ENCODE measurements at regions not wholly inside any gene's neighbourhood (a gene's known extent, or its start where the extent isn't known, plus 50 kb on each side); places are given as distances from the start of the nearest gene placed in this dataset.

DNA sequence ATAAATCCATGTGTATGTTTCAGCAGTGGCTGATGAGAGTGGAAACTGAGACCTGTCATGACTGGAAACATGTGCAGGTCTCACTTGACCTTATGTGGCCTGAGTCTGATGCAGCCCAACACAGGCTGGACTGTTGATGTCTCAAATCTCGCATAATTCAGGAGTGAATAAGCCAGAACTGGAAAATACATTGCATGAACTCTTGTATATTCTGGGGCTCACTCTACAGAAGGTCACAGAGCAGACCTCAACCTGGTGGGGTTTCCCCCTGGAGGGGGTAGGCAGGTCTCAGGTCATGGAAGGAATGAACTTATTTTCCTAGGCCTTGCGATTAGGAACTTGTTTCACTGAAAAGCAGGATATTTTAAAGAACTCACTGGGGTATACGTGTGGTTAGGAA lies 146.3 kb upstream of the THUMPD2 start:
- Histone ChIP-seq H3K9me3 (no peaks in the 10 kb centered on the region), H3K36me3 (ENCODE audit: control insufficient read depth in 2 of 2, extremely low read depth in 1 of 2, insufficient read depth in 1 of 2, low read length in 1 of 2) (no peaks in the 10 kb centered on the region), H3K27ac (ENCODE audit: low read length) (no peak overlapping the region), H3K27me3 (replicated peaks in 1 of 2; ENCODE audit: control insufficient read depth in 2 of 2, extremely low read depth in 1 of 2, insufficient read depth in 2 of 2, low read length in 1 of 2) (peaks cover 0 to 10% of the 10 kb centered on the region in 2 experiments), H3K4me3 (ENCODE audit: control insufficient read depth in 1 of 2, extremely low read depth in 1 of 2, low read length in 1 of 2) (no peak overlapping the region), H3K4me1 (ENCODE audit: control insufficient read depth in 1 of 2, extremely low read depth in 1 of 2, insufficient read depth in 2 of 2, low read length in 2 of 2) (peaks cover 0 to 3% of the 10 kb centered on the region in 2 experiments)
- Mint-ChIP-seq H3K4me3 (no peak overlapping the region), H3K4me1 (no peaks in the 10 kb centered on the region), H3K27me3 (peaks cover 0 to 5% of the 10 kb centered on the region in 2 donors), H3K27ac (no peak overlapping the region), H3K36me3 (no peaks in the 10 kb centered on the region), H3K9me3 (no peaks in the 10 kb centered on the region)
- ChIA-PET POLR2A (no interaction called here), CTCF (no interaction called here)
- WGBS (ENCODE audit: insufficient coverage) = 94% methylated on average over 2 of the region's 3 CpGs
- no peak for ATAC-seq (replicated peaks in 1 of 4)
- DNase-seq = no peak

DNA sequence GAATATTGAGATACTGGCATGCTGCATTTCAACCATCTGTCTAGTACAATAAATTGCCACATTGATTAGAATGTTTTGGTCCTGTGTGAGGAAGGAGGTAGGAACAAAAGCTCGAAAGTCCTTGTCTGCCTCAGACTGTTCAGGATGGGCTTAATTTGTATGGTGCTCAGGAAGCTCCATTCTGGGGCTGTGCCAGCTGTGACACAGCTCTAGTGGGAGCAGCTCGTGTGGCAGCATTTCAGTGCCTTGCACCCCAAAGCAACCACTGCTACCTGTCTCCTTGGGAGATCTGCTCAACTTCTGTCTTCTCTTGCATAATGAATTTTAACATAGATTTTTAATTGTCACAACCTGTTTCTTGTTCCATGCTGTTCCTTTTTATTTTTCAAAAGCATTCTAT lies 144.4 kb upstream of the THUMPD2 start:
- Mint-ChIP-seq H3K4me1 (no peaks in the 10 kb centered on the region), H3K4me3 (no peak overlapping the region), H3K27me3 (no peaks in the 10 kb centered on the region), H3K27ac (no peak overlapping the region), H3K9me3 (no peaks in the 10 kb centered on the region), H3K36me3 (no peaks in the 10 kb centered on the region)
- ChIA-PET POLR2A (no interaction called here), CTCF (interaction anchor here in 1 of 2 donors (1.6 kb wide), 1 partner anchor 10 kb away, joined by 3 read pairs; no protein-coding TSS in a partner anchor)
- no peak overlapping the region for H3K4me3 ChIP-seq (ENCODE audit: control insufficient read depth in 1 of 2, extremely low read depth in 1 of 2, low read length in 1 of 2)
- no peak overlapping the region for H3K27ac ChIP-seq (ENCODE audit: low read length)
- H3K4me1 ChIP-seq (ENCODE audit: control insufficient read depth in 1 of 2, extremely low read depth in 1 of 2, insufficient read depth in 2 of 2, low read length in 2 of 2) = peaks cover 0 to 5% of the 10 kb centered on the region in 2 experiments
- no peak for ATAC-seq (replicated peaks in 1 of 4)
- no peaks in the 10 kb centered on the region for H3K36me3 ChIP-seq (ENCODE audit: control insufficient read depth in 2 of 2, extremely low read depth in 1 of 2, insufficient read depth in 1 of 2, low read length in 1 of 2)
- DNase-seq = no peak
- no peaks in the 10 kb centered on the region for H3K9me3 ChIP-seq
- H3K27me3 ChIP-seq (replicated peaks in 1 of 2; ENCODE audit: control insufficient read depth in 2 of 2, extremely low read depth in 1 of 2, insufficient read depth in 2 of 2, low read length in 1 of 2) = peaks cover 0 to 15% of the 10 kb centered on the region in 2 experiments
- WGBS (ENCODE audit: insufficient coverage) = 36% methylated on average over 2 of the region's 2 CpGs

DNA sequence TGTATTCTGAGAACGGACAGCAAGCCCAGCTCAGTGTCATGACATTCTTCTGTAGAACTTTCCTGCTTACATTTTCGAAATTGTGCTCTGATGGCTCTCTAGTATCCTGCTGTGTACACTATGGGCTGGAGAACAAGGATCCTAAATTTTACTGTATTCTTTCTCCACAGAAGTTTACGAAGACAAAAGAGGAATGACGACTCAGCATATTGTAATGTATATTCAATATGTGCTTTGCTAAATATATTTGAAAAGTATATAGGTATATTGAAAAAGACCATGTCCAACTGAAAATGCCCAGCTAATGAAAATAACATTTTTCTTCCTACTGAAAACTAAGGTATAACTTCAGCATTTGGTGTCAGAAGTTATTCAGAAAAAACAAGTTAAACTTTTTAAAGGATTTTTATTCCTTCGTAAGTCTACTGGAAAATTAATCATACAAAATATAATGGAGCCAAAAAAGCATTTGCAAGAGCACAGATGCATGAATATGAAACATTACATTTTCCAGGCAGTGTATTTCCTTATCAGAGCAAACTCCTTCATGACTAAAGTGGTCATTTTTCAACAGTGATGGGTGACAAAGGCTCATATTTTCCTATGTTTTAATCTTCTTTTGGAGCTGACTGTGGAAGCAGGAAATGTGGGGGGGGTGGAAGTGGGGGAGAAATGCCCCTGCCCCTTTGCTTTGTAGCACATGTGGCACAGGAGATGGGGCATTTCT lies 143.8 kb upstream of the THUMPD2 start:
- Mint-ChIP-seq H3K27me3 (no peaks in the 10 kb centered on the region), H3K4me1 (no peaks in the 10 kb centered on the region), H3K9me3 (no peaks in the 10 kb centered on the region), H3K27ac (no peak overlapping the region), H3K36me3 (no peaks in the 10 kb centered on the region), H3K4me3 (no peak overlapping the region)
- peaks cover 0 to 5% of the 10 kb centered on the region in 2 experiments for H3K4me1 ChIP-seq (ENCODE audit: control insufficient read depth in 1 of 2, extremely low read depth in 1 of 2, insufficient read depth in 2 of 2, low read length in 2 of 2)
- POLR2A ChIA-PET = no interaction called here
- no peak overlapping the region for H3K27ac ChIP-seq (ENCODE audit: low read length)
- peaks cover 0 to 15% of the 10 kb centered on the region in 2 experiments for H3K27me3 ChIP-seq (replicated peaks in 1 of 2; ENCODE audit: control insufficient read depth in 2 of 2, extremely low read depth in 1 of 2, insufficient read depth in 2 of 2, low read length in 1 of 2)
- H3K36me3 ChIP-seq (ENCODE audit: control insufficient read depth in 2 of 2, extremely low read depth in 1 of 2, insufficient read depth in 1 of 2, low read length in 1 of 2) = no peaks in the 10 kb centered on the region
- 80% methylated on average over 1 of the region's 5 CpGs for WGBS (ENCODE audit: insufficient coverage)
- no peaks in the 10 kb centered on the region for H3K9me3 ChIP-seq
- CTCF ChIA-PET = interaction anchor here in 1 of 2 donors (0.8 kb wide), 1 partner anchor 9 kb away, joined by 3 read pairs; no protein-coding TSS in a partner anchor
- DNase-seq (no peak), ATAC-seq (replicated peaks in 1 of 4) (no peak)
- H3K4me3 ChIP-seq (ENCODE audit: control insufficient read depth in 1 of 2, extremely low read depth in 1 of 2, low read length in 1 of 2) = no peak overlapping the region

DNA sequence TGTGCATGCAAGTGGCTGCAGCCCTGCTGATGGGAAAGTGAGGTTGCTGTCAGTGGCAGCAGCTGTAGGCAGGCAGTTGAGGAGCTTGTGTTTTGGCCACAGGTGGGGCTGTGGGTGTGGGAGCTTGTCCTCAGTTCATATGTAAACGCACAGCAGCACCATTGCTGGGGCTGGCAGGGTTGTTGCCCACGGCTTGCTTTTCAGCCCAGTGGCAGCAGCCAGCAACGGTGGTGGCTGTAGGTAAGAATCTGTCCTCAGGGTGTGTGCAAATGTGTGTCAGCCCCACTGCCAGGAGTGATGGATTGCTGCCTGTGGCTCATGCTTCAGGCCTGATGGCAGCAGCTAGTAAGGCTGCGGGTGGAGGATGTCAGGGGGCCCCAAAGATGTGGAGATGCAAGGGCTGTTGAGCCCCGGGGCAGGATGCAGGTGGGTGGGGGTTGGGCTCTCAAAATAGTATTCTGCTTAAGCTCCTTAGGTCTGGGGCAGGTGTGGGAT lies 141.3 kb upstream of the THUMPD2 start:
- Histone ChIP-seq H3K27ac (ENCODE audit: low read length) (no peak overlapping the region), H3K4me3 (ENCODE audit: control insufficient read depth in 1 of 2, extremely low read depth in 1 of 2, low read length in 1 of 2) (no peak overlapping the region), H3K4me1 (ENCODE audit: control insufficient read depth in 1 of 2, extremely low read depth in 1 of 2, insufficient read depth in 2 of 2, low read length in 2 of 2) (peaks cover 0 to 5% of the 10 kb centered on the region in 2 experiments), H3K27me3 (replicated peaks in 1 of 2; ENCODE audit: control insufficient read depth in 2 of 2, extremely low read depth in 1 of 2, insufficient read depth in 2 of 2, low read length in 1 of 2) (peaks cover 0 to 15% of the 10 kb centered on the region in 2 experiments), H3K36me3 (ENCODE audit: control insufficient read depth in 2 of 2, extremely low read depth in 1 of 2, insufficient read depth in 1 of 2, low read length in 1 of 2) (no peaks in the 10 kb centered on the region), H3K9me3 (no peaks in the 10 kb centered on the region)
- 17% methylated on average over 5 of the region's 5 CpGs for WGBS (ENCODE audit: insufficient coverage)
- Mint-ChIP-seq H3K4me1 (no peaks in the 10 kb centered on the region), H3K27me3 (no peaks in the 10 kb centered on the region), H3K36me3 (no peaks in the 10 kb centered on the region), H3K27ac (no peak overlapping the region), H3K9me3 (no peaks in the 10 kb centered on the region), H3K4me3 (no peak overlapping the region)
- ATAC-seq (replicated peaks in 1 of 4) (peak in 1 of 4 experiments; percentile 18), DNase-seq (no peak)
- ChIA-PET POLR2A (no interaction called here), CTCF (no interaction called here)

DNA sequence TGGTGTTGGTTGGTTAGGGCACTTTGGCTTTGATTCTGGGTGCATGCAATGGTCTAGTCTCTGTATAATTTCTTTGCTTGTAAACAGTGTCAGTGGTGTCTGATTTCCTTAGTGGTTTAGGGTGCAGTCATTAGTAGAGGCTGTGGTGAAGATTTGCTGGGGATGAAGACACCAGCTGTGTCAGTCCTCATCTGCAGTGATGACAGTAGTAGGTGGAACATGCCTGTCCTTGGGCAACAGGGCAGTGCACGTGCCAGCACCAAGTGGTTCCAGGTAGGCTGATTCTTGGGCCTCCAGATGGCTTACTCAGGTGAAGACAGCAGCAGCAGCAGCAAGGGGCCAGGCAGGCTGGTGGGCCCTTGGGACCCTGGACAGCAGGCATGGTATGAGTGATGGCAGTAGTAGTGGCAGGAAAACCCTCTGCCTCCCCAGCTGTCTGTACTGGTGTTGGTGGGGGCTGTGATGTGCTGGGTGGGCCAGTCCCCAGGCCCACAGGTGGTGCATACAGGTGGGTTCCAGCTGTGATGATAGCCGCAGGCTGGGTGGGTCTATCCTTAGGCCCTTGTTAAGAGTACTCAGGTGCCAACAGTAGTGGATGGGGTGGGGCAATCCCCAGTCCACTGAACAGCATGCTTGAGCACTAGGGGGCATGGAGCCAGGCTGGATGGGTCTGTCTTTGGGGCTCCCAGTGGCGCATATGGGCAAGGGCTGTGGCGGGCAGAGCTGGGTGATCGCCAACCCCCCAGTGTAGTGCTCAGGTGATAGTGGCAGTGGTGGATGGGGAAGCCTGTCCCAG lies 140.7 kb upstream of the THUMPD2 start:
- DNase-seq (no peak), ATAC-seq (replicated peaks in 1 of 4) (no peak)
- H3K36me3 Mint-ChIP-seq = no peaks in the 10 kb centered on the region
- H3K4me3 ChIP-seq (ENCODE audit: control insufficient read depth in 1 of 2, extremely low read depth in 1 of 2, low read length in 1 of 2) = no peak overlapping the region
- no peaks in the 10 kb centered on the region for H3K36me3 ChIP-seq (ENCODE audit: control insufficient read depth in 2 of 2, extremely low read depth in 1 of 2, insufficient read depth in 1 of 2, low read length in 1 of 2)
- 57% methylated on average over 4 of the region's 5 CpGs for WGBS (ENCODE audit: insufficient coverage)
- H3K4me1 Mint-ChIP-seq = no peaks in the 10 kb centered on the region
- POLR2A ChIA-PET = no interaction called here
- no peak overlapping the region for H3K27ac Mint-ChIP-seq
- no peak overlapping the region for H3K4me3 Mint-ChIP-seq
- no peaks in the 10 kb centered on the region for H3K27me3 Mint-ChIP-seq
- peaks cover 0 to 15% of the 10 kb centered on the region in 2 experiments for H3K27me3 ChIP-seq (replicated peaks in 1 of 2; ENCODE audit: control insufficient read depth in 2 of 2, extremely low read depth in 1 of 2, insufficient read depth in 2 of 2, low read length in 1 of 2)
- CTCF ChIA-PET = interaction anchor here in 1 of 2 donors (1.5 kb wide), 1 partner anchor 19 kb away, joined by 3 read pairs; no protein-coding TSS in a partner anchor
- no peaks in the 10 kb centered on the region for H3K9me3 Mint-ChIP-seq
- H3K4me1 ChIP-seq (ENCODE audit: control insufficient read depth in 1 of 2, extremely low read depth in 1 of 2, insufficient read depth in 2 of 2, low read length in 2 of 2) = peaks cover 0 to 5% of the 10 kb centered on the region in 2 experiments
- H3K27ac ChIP-seq (ENCODE audit: low read length) = no peak overlapping the region
- H3K9me3 ChIP-seq = no peaks in the 10 kb centered on the region

DNA sequence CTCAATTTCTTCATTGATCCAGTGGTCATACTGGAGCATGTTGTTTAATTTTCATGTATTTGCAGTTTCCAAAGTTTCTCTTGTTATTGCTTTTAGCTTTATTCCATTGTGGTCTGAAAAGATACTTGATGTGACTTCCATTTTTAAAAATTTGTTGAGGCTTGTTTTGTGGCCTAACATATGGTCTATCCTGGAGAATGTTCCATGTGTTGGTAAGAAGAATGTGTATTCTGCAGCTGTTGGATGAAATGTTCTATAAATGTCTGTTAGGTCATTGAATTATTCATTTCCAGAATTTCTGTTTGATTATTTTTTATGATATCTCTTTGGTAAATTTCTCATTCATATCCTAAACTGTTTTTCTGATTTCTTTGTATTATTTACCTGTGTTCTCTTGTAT lies 139.8 kb upstream of the THUMPD2 start:
- H3K4me3 ChIP-seq (ENCODE audit: control insufficient read depth in 1 of 2, extremely low read depth in 1 of 2, low read length in 1 of 2) = no peak overlapping the region
- Mint-ChIP-seq H3K27ac (no peak overlapping the region), H3K4me3 (no peak overlapping the region), H3K27me3 (no peaks in the 10 kb centered on the region), H3K36me3 (no peaks in the 10 kb centered on the region), H3K4me1 (no peaks in the 10 kb centered on the region), H3K9me3 (no peaks in the 10 kb centered on the region)
- ChIA-PET POLR2A (no interaction called here), CTCF (interaction anchor here in 1 of 2 donors (1.5 kb wide), 1 partner anchor 20 kb away, joined by 3 read pairs; no protein-coding TSS in a partner anchor)
- no peaks in the 10 kb centered on the region for H3K36me3 ChIP-seq (ENCODE audit: control insufficient read depth in 2 of 2, extremely low read depth in 1 of 2, insufficient read depth in 1 of 2, low read length in 1 of 2)
- no peaks in the 10 kb centered on the region for H3K9me3 ChIP-seq
- ATAC-seq (replicated peaks in 1 of 4) (no peak), DNase-seq (no peak)
- peaks cover 0 to 15% of the 10 kb centered on the region in 2 experiments for H3K27me3 ChIP-seq (replicated peaks in 1 of 2; ENCODE audit: control insufficient read depth in 2 of 2, extremely low read depth in 1 of 2, insufficient read depth in 2 of 2, low read length in 1 of 2)
- H3K27ac ChIP-seq (ENCODE audit: low read length) = no peak overlapping the region
- peaks cover 0 to 5% of the 10 kb centered on the region in 2 experiments for H3K4me1 ChIP-seq (ENCODE audit: control insufficient read depth in 1 of 2, extremely low read depth in 1 of 2, insufficient read depth in 2 of 2, low read length in 2 of 2)
